Lower lobe of right lung (tissue), 2 donors: ENCODE measurements at regions not wholly inside any gene's neighbourhood (a gene's known extent, or its start where the extent isn't known, plus 50 kb on each side); places are given as distances from the start of the nearest gene placed in this dataset.
A peak's percentile ranks its signal among the peaks of the same experiment; 100 is the strongest.

Experiments used
- ATAC-seq, 2 donors: fragments of 200-7000 bp; cut with Tn5 transposase; one replicate each; pipeline ENCODE4 v1.9.1; 2020 to 2022; ENCODE audit warnings: mild to moderate bottlenecking in 2 of 2, moderate library complexity in 2 of 2
- DNase-seq: peaks from one replicate; pipeline ENCODE4 v3.0.0-alpha.2; 2020
- H3K27ac ChIP-seq: fragments of 200-600 bp; one replicate; pipeline ENCODE4 v1.8.0; 2022
- H3K27me3 ChIP-seq: fragments of 200-600 bp; one replicate; pipeline ENCODE4 v1.8.0; 2022; ENCODE audit warnings: low read depth
- H3K36me3 ChIP-seq: fragments of 200-600 bp; one replicate; pipeline ENCODE4 v1.8.0; 2022; ENCODE audit warnings: mild to moderate bottlenecking
- H3K4me1 ChIP-seq: fragments of 200-600 bp; one replicate; pipeline ENCODE4 v1.8.0; 2022
- H3K4me3 ChIP-seq: fragments of 200-600 bp; one replicate; pipeline ENCODE4 v1.8.0; 2022; ENCODE audit warnings: mild to moderate bottlenecking
- H3K9me3 ChIP-seq: fragments of 200-600 bp; one replicate; pipeline ENCODE4 v1.8.0; 2022
- intact Hi-C: fragments of 100-400 bp; cut with DNase I; formaldehyde crosslinking; loops from one replicate; pipeline ENCODE4 v1.11.0; 2022
- TF ChIP-seq, protein P1 (sequence below): fragments of 200-600 bp; IDR thresholded peaks from one replicate; pipeline ENCODE4 v1.8.0; 2022; ENCODE audit warnings: antibody characterized with exemption, mild to moderate bottlenecking
- donor health status: DM: no; HTN: yes; CAD: no; lungs with severe emphysema.

DNA sequence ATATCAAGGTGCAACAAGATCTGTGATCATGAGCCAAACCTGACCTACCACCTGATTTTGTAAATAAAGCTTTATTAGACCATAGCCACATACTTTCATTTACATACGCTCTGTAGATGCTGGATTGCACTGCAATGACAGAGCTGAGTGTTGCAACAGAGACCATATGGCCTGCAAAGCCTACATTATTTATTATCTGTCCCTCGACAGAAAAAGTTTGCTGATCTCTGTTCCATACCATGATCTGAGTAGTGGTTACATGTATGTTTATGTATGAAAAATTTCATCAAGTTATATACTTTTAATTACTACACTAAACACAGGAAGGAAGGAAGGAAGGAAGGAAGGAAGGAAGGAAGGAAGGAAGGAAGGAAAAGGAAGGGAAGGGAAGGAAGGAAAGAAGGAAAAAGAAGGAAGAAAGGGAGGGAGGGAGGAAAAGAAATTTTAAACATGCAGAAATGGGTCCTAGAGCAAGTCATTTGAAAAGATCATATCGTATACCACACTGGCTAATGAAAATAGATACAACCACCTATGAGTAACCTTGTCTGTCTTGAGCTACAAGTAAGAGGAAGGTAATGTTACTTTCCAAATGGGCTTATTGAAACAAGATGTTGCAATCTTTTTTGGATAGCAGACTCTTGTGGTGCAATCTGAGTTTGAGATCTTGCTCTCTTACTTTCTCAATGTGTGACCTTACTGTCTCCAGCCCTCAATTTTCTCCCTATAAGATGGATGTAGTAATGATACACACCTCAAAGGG is 441.0 kb downstream of the KIF16B start:
- no peaks in the 10 kb centered on the region for H3K9me3 ChIP-seq
- H3K36me3 ChIP-seq, result no peaks in the 10 kb centered on the region
- TF ChIP-seq, protein P1, sequence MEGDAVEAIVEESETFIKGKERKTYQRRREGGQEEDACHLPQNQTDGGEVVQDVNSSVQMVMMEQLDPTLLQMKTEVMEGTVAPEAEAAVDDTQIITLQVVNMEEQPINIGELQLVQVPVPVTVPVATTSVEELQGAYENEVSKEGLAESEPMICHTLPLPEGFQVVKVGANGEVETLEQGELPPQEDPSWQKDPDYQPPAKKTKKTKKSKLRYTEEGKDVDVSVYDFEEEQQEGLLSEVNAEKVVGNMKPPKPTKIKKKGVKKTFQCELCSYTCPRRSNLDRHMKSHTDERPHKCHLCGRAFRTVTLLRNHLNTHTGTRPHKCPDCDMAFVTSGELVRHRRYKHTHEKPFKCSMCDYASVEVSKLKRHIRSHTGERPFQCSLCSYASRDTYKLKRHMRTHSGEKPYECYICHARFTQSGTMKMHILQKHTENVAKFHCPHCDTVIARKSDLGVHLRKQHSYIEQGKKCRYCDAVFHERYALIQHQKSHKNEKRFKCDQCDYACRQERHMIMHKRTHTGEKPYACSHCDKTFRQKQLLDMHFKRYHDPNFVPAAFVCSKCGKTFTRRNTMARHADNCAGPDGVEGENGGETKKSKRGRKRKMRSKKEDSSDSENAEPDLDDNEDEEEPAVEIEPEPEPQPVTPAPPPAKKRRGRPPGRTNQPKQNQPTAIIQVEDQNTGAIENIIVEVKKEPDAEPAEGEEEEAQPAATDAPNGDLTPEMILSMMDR, result no peak
- H3K4me3 ChIP-seq, result no peak overlapping the region
- H3K27ac ChIP-seq, result no peak overlapping the region
- H3K4me1 ChIP-seq, result no peaks in the 10 kb centered on the region
- no peak for DNase-seq
- no peaks in the 10 kb centered on the region for H3K27me3 ChIP-seq
- no peak for ATAC-seq
- intact Hi-C loops, result no loop called here

DNA sequence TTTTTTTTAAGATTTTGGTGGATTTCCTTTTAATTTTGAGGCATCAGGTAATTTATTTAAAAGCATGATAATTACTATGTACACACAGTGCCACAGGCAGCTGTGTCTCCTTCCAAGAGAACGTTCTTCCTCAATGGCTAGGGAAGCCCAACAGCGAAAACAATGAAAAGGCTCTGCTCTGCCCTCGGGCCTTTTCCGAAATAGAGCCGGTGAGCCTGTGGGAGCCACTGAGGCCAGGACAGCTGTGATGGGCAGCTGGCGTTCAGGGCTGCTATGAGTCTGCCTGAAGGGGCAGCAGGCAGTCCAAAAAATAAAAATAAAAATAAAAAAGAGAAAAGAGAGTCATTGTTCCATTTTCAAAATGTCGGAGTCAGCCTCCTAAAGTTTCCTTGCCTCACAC is 443.8 kb downstream of the KIF16B start:
- no peak overlapping the region for H3K27ac ChIP-seq
- no peak for ATAC-seq
- no peaks in the 10 kb centered on the region for H3K27me3 ChIP-seq
- no peaks in the 10 kb centered on the region for H3K4me1 ChIP-seq
- TF ChIP-seq, protein P1, result no peak
- no peak for DNase-seq
- intact Hi-C loops, result no loop called here
- H3K4me3 ChIP-seq, result no peak overlapping the region
- H3K9me3 ChIP-seq, result no peaks in the 10 kb centered on the region
- no peaks in the 10 kb centered on the region for H3K36me3 ChIP-seq

DNA sequence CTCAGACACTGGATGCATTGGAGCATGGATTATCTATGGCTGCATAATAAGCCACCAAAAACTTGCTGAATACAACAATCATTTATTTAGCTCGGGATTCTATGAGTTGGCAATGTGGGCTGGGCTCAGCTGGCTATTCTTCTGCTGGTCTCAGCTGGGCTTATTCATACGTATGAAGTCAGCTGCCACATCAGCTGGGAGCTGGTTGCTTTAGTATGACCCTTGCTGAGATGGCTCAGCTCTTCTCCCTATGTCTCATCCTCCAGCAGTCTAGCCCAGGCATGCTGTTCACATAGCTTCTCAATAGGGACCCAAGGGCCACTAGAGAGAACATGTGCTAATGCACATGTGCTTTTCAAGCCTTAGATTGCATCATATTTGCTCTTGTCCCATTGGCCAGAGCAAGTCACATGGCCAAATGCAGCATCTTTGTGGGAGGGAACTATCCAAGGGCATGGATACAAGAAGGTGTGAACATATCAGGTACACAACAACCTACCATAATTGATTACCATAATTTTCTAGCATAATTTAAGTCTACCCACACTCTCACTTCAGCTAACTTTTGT is 444.6 kb downstream of the KIF16B start:
- H3K27ac ChIP-seq, result no peak overlapping the region
- DNase-seq (no peak), ATAC-seq (no peak)
- no peaks in the 10 kb centered on the region for H3K36me3 ChIP-seq
- no peaks in the 10 kb centered on the region for H3K4me1 ChIP-seq
- TF ChIP-seq, protein P1, result no peak
- H3K27me3 ChIP-seq, result no peaks in the 10 kb centered on the region
- no peaks in the 10 kb centered on the region for H3K9me3 ChIP-seq
- H3K4me3 ChIP-seq, result no peak overlapping the region
- intact Hi-C loops, result no loop called here

DNA sequence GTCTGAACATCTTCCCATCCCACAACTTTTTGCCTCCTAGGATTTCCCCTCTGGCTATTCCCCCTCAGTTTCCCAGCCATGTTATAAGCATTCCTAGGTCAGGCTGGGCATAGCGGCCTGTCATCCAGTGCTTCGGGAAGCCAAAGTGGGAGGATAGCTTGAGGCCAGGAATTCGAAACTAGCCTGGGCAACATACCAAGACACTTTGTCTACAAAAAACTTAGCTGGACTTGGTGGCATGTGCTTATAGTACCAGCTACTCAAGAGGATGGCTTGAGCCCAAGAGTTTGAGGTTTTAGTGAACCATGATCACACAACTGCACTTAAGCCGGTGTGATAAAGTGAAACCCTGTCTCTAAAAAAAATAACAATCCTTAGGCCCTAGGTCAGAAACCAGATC is 447.4 kb downstream of the KIF16B start:
- DNase-seq, result no peak
- H3K36me3 ChIP-seq, result no peaks in the 10 kb centered on the region

DNA sequence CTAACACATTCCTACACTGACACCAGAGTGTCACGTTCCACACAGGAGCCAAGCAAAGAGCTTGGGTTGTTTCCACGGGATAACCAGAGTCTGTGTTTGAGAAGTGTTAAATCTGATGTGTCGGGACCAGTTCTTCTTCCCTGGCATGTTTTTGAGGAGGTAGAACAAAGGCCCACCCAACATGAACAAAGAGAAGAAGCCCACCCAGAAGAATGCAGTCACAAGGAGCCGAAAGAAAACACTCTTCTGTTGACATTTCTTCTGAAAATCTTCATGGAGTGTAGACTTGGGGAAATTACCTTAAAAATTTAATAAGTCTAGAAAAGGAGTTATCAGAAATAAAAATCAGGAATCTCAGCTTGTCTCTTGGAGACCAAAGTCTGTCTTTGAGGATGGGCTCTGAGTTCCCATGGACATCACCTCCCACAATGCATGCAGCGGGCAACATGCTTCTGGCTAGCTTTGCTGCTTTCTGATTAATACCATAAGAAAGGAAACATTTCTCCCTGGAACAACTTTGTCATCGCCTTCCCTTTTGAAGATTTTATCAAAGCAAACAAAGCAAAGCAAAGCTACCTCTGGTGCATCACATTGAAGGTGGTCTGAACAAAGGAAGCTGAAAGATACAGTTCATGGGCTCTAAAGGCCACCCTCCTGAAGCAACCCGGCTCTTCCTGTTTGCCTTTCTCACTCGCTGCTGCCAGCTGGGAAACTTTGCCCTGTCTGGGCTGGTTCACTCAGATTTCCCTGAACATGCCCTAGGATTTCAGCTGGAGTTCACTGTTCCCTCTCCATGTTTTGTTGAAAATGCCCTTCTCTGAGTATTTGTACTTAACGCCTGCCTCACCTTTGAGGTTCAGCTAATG is 448.1 kb downstream of the KIF16B start:
- DNase-seq (no peak), ATAC-seq (peak; percentile 17 to 45)
- no peaks in the 10 kb centered on the region for H3K9me3 ChIP-seq
- H3K4me1 ChIP-seq, result no peaks in the 10 kb centered on the region
- H3K27ac ChIP-seq, result no peak overlapping the region
- TF ChIP-seq, protein P1, result no peak
- H3K36me3 ChIP-seq, result no peaks in the 10 kb centered on the region
- intact Hi-C loops, result no loop called here
- no peak overlapping the region for H3K4me3 ChIP-seq
- no peaks in the 10 kb centered on the region for H3K27me3 ChIP-seq

More for the DNA sequence above, 447.4 kb downstream of the KIF16B start:
- H3K4me3 ChIP-seq, result no peak overlapping the region
- TF ChIP-seq, protein P1, result no peak
- no peaks in the 10 kb centered on the region for H3K27me3 ChIP-seq
- ATAC-seq, result peak; percentile 79 to 82
- H3K27ac ChIP-seq, result no peak overlapping the region
- intact Hi-C loops, result no loop called here
- no peaks in the 10 kb centered on the region for H3K4me1 ChIP-seq
- no peaks in the 10 kb centered on the region for H3K9me3 ChIP-seq
